Nephron progenitor cell (in vitro differentiated cells): ENCODE measurements at regions not wholly inside any gene's neighbourhood (a gene's known extent, or its start where the extent isn't known, plus 50 kb on each side); places are given as distances from the start of the nearest gene placed in this dataset.

ENCODE experiments used
- DNase-seq: peaks from one replicate; pipeline ENCODE4 v3.0.0; 2021
- H3K27ac Mint-ChIP-seq: 2 replicates; pipeline ENCODE4 v1.8.0; 2021; ENCODE audit warnings: mild to moderate bottlenecking, moderate library complexity, mixed read lengths
- H3K27me3 Mint-ChIP-seq: 2 replicates; pipeline ENCODE4 v1.8.0; 2021; ENCODE audit warnings: mild to moderate bottlenecking, low read depth, mixed read lengths; ENCODE audit not compliant: poor library complexity
- H3K36me3 Mint-ChIP-seq: 2 replicates; pipeline ENCODE4 v1.8.0; 2021; ENCODE audit warnings: low read depth, mixed read lengths
- H3K4me1 Mint-ChIP-seq: 2 replicates; pipeline ENCODE4 v1.8.0; 2021; ENCODE audit warnings: mixed read lengths
- H3K4me3 Mint-ChIP-seq: 2 replicates; pipeline ENCODE4 v1.8.0; 2021; ENCODE audit warnings: mild to moderate bottlenecking, moderate library complexity, mixed read lengths
- H3K9me3 Mint-ChIP-seq: 2 replicates; pipeline ENCODE4 v1.8.0; 2021; ENCODE audit warnings: mild to moderate bottlenecking, moderate library complexity, mixed read lengths
- CTCF ChIP-seq: fragments of 200-600 bp; sonication (generic); IDR thresholded peaks from 2 replicates; pipeline ENCODE4 v1.5.0; 2021; ENCODE audit warnings: antibody characterized with exemption

DNA sequence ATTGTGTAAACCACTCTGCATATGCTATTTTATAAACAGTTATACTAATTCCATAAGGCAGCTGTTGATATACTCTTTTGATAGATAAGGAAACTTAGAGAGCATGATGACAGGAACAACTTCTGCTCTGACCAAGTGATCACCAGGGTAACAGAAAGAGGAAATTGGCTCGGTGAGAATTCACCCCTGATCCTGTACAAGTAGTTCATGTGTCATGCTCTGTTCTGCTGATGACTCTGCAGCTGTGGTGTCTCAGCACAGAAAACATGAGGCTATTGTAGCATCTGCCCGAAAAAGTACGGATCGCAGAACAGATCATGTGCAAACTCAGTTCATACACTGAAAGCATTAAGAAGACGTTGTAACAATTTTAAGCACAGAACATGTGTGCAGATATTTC lies 345.0 kb downstream of the LRIG3 start:
- no peak for TF ChIP-seq CTCF
- H3K27ac Mint-ChIP-seq = no peak overlapping the region
- no peaks in the 10 kb centered on the region for H3K9me3 Mint-ChIP-seq
- no peaks in the 10 kb centered on the region for H3K4me1 Mint-ChIP-seq
- DNase-seq = no peak
- H3K27me3 Mint-ChIP-seq = no peaks in the 10 kb centered on the region
- no peaks in the 10 kb centered on the region for H3K36me3 Mint-ChIP-seq
- no peak overlapping the region for H3K4me3 Mint-ChIP-seq

GRCh38 chr12:58576081-58576480 lies 344.2 kb downstream of the LRIG3 start:
- no peaks in the 10 kb centered on the region for H3K9me3 Mint-ChIP-seq
- no peak for DNase-seq
- H3K27me3 Mint-ChIP-seq = no peaks in the 10 kb centered on the region
- no peak overlapping the region for H3K27ac Mint-ChIP-seq
- no peak overlapping the region for H3K4me3 Mint-ChIP-seq
- no peak for TF ChIP-seq CTCF
- H3K36me3 Mint-ChIP-seq = no peaks in the 10 kb centered on the region
- no peaks in the 10 kb centered on the region for H3K4me1 Mint-ChIP-seq

DNA sequence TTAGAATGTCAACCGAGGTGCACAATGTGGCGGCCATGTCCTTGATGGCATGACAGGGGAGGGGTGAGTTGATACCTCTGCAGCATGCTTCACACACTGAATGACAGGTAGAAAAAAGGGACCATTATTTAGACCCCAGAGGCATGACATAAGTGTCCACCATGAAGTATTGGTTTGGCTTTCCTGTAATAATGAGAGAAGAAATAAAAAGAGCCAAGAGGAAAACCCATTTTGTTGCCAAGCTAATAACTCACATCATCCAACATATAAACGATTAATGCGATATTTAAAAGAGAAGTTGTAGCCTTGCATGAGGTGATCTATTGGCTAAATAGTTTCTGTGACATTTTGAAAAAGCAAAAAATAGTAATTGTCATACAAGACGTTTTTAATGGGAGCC lies 343.4 kb downstream of the LRIG3 start:
- H3K36me3 Mint-ChIP-seq = no peaks in the 10 kb centered on the region
- no peak overlapping the region for H3K4me3 Mint-ChIP-seq
- H3K27me3 Mint-ChIP-seq = no peaks in the 10 kb centered on the region
- H3K9me3 Mint-ChIP-seq = no peaks in the 10 kb centered on the region
- no peak for DNase-seq
- no peaks in the 10 kb centered on the region for H3K4me1 Mint-ChIP-seq
- H3K27ac Mint-ChIP-seq = no peak overlapping the region
- no peak for TF ChIP-seq CTCF

DNA sequence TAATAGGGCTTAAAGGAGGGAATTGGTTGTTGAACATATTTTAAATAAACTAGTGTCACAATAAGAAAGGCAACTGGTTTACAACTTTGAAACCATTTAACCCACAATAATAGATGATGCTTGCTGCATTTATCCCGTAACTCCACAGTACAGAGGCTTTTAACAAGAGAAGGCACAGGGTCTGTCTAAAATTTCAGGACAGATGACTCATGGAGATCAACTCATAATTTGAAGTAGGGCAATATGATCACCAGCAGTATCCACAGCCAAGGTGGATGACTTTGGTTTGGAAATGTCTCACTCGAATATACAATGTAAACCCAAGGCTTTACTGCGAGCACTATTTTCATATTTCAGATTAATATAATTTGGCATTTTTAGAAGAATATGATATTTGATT lies 340.2 kb downstream of the LRIG3 start:
- Mint-ChIP-seq H3K9me3 (no peaks in the 10 kb centered on the region), H3K4me1 (no peaks in the 10 kb centered on the region), H3K36me3 (no peaks in the 10 kb centered on the region), H3K27ac (no peak overlapping the region), H3K4me3 (no peak overlapping the region), H3K27me3 (no peaks in the 10 kb centered on the region)
- DNase-seq = no peak
- no peak for TF ChIP-seq CTCF

DNA sequence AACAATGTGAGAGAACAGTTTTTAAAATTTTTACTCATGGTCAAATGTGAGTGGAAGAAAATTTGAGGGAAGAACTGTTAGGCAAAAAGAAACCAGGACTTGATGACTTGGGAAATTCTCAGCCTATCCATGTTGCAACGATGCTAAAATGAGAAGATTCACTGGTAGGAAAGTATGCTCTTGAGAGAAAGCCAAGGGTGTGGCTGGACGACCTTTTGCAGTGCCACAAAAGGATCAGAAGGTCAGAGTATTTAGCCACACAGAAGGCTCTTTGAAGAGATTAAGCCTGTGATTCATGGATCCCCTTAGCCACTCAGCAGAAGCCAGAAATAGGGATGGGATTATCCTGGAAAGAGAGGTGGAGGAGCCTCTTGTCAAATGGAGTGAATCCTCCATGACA lies 336.8 kb downstream of the LRIG3 start:
- Mint-ChIP-seq H3K9me3 (no peaks in the 10 kb centered on the region), H3K27ac (no peak overlapping the region), H3K4me3 (no peak overlapping the region), H3K36me3 (no peaks in the 10 kb centered on the region), H3K27me3 (no peaks in the 10 kb centered on the region), H3K4me1 (no peaks in the 10 kb centered on the region)
- TF ChIP-seq CTCF = no peak
- DNase-seq = no peak

DNA sequence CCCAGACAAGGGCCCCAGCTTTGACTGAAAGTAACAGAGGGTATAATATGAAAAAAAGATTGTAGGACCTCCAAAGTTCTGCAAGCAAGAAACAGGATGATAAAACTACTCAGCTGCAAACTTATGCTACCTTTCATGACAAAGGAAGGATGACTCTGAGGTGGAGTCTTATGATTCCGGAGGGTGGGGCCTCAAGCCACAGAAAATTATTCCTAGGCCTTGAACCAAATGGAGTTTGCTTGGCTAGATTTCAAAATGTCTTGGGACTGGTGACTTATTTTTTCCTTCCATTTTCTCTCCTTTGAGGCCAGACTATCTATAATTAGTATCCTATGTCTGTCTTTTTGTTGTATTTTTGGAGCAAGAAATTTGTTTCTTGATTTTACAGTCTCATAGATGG lies 336.4 kb downstream of the LRIG3 start:
- no peaks in the 10 kb centered on the region for H3K9me3 Mint-ChIP-seq
- no peak for DNase-seq
- H3K36me3 Mint-ChIP-seq = no peaks in the 10 kb centered on the region
- TF ChIP-seq CTCF = no peak
- H3K27me3 Mint-ChIP-seq = no peaks in the 10 kb centered on the region
- no peak overlapping the region for H3K4me3 Mint-ChIP-seq
- no peaks in the 10 kb centered on the region for H3K4me1 Mint-ChIP-seq
- H3K27ac Mint-ChIP-seq = no peak overlapping the region
